WTC11 (cell line): ENCODE measurements at regions not wholly inside any gene's neighbourhood (a gene's known extent, or its start where the extent isn't known, plus 50 kb on each side); places are given as distances from the start of the nearest gene placed in this dataset.

Experiments
- ATAC-seq: fragments of 200-7000 bp; cut with Tn5 transposase; 2 replicates; pipeline ENCODE4 v1.10.0; 2021; ENCODE audit warnings: mild to moderate bottlenecking, moderate library complexity
- CTCF ChIA-PET: fragments of 300-600 bp; sonication (Branson Sonifier 250); formaldehyde crosslinking; loops from one replicate; lab custom pipeline; 2021; ENCODE audit warnings: antibody characterized with exemption; lab: Charles Lee
- POLR2A ChIA-PET: fragments of 350-600 bp; sonication (Branson Sonifier 250); formaldehyde crosslinking; loops from one replicate; lab custom pipeline; 2021; ENCODE audit warnings: antibody characterized with exemption; lab: Charles Lee
- DNase-seq: peaks from one replicate; pipeline ENCODE4 v3.0.0; 2021; ENCODE audit warnings: low spot score
- H3K27ac Mint-ChIP-seq: 2 replicates; pipeline ENCODE4 v1.8.0; 2021; ENCODE audit warnings: mixed read lengths
- H3K27me3 Mint-ChIP-seq: 2 replicates; pipeline ENCODE4 v1.8.0; 2021; ENCODE audit warnings: low read depth, mild to moderate bottlenecking, moderate library complexity, mixed read lengths
- H3K36me3 Mint-ChIP-seq: 2 replicates; pipeline ENCODE4 v1.8.0; 2021; ENCODE audit warnings: mixed read lengths
- H3K4me1 Mint-ChIP-seq: 2 replicates; pipeline ENCODE4 v1.8.0; 2022; ENCODE audit warnings: mixed read lengths
- H3K4me3 Mint-ChIP-seq: 2 replicates; pipeline ENCODE4 v1.8.0; 2021; ENCODE audit warnings: mild to moderate bottlenecking, moderate library complexity, mixed read lengths
- H3K9me3 Mint-ChIP-seq: 2 replicates; pipeline ENCODE4 v1.8.0; 2021; ENCODE audit warnings: mixed read lengths
- ATF1 ChIP-seq: sonication (generic); formaldehyde crosslinking; IDR thresholded peaks from 2 replicates; pipeline ENCODE4 v1.8.1; 2023; ENCODE audit warnings: mild to moderate bottlenecking, moderate library complexity, missing genetic modification reagents
- ETV6 ChIP-seq: sonication (generic); formaldehyde crosslinking; IDR thresholded peaks from 2 replicates; pipeline ENCODE4 v1.8.1; 2022; ENCODE audit warnings: mild to moderate bottlenecking, missing genetic modification reagents
- GTF2I ChIP-seq: fragments of 250-450 bp; sonication (Bioruptor Pico); conservative IDR thresholded peaks from 2 replicates; pipeline ENCODE4 v1.4.0; 2021; ENCODE audit warnings: mild to moderate bottlenecking
- HMGA2 ChIP-seq: fragments of 250-450 bp; sonication (Bioruptor Pico); IDR thresholded peaks from 2 replicates; pipeline ENCODE4 v1.4.0; 2021; ENCODE audit warnings: mild to moderate bottlenecking, moderate library complexity
- JUN ChIP-seq: sonication (generic); formaldehyde crosslinking; IDR thresholded peaks from 2 replicates; pipeline ENCODE4 v1.8.0; 2023; ENCODE audit warnings: mild to moderate bottlenecking, missing genetic modification reagents
- NFATC4 ChIP-seq: fragments of 250-450 bp; sonication (Bioruptor Pico); IDR thresholded peaks from 2 replicates; pipeline ENCODE4 v1.9.0; 2021; ENCODE audit warnings: mild to moderate bottlenecking
- TEAD1 ChIP-seq: sonication (generic); formaldehyde crosslinking; IDR thresholded peaks from 2 replicates; pipeline ENCODE4 v1.8.0; 2022; ENCODE audit warnings: mild to moderate bottlenecking, missing genetic modification reagents
- TP53 ChIP-seq: sonication (generic); formaldehyde crosslinking; IDR thresholded peaks from 2 replicates; pipeline ENCODE4 v1.8.1; 2023; ENCODE audit warnings: mild to moderate bottlenecking, missing genetic modification reagents
- ZNF396 ChIP-seq: fragments of 250-450 bp; sonication (Bioruptor Pico); IDR thresholded peaks from 2 replicates; pipeline ENCODE4 v1.8.0; 2021; ENCODE audit warnings: mild to moderate bottlenecking, moderate library complexity, borderline replicate concordance
- ZNF423 ChIP-seq: fragments of 250-450 bp; sonication (Bioruptor Pico); IDR thresholded peaks from 2 replicates; pipeline ENCODE4 v2.1.2; 2022; ENCODE audit warnings: mild to moderate bottlenecking, moderate library complexity
- ZNF671 ChIP-seq: fragments of 250-450 bp; sonication (Bioruptor Pico); IDR thresholded peaks from 2 replicates; pipeline ENCODE4 v1.8.0; 2021; ENCODE audit warnings: mild to moderate bottlenecking
- TF ChIP-seq, protein P1 (sequence below): fragments of 250-450 bp; sonication (Bioruptor Pico); conservative IDR thresholded peaks from 2 replicates; pipeline ENCODE4 v1.9.0; 2021; ENCODE audit warnings: mild to moderate bottlenecking
- TF ChIP-seq, protein P2 (sequence below): sonication (generic); formaldehyde crosslinking; IDR thresholded peaks from 2 replicates; pipeline ENCODE4 v1.8.1; 2022; ENCODE audit warnings: low read depth, missing genetic modification reagents, borderline replicate concordance
- TF ChIP-seq, protein P3 (sequence below): fragments of 250-450 bp; sonication (Bioruptor Pico); IDR thresholded peaks from 2 replicates; pipeline ENCODE4 v1.9.0; 2021; ENCODE audit warnings: mild to moderate bottlenecking
- TF ChIP-seq, protein P4 (sequence below): sonication (generic); formaldehyde crosslinking; IDR thresholded peaks from 2 replicates; pipeline ENCODE4 v1.8.0; 2023; ENCODE audit warnings: missing genetic modification reagents
- TF ChIP-seq, protein P5 (sequence below): sonication (generic); formaldehyde crosslinking; IDR thresholded peaks from 2 replicates; pipeline ENCODE4 v1.8.1; 2023; ENCODE audit warnings: mild to moderate bottlenecking, missing genetic modification reagents, moderate library complexity
- TF ChIP-seq, protein P6 (sequence below): sonication (generic); formaldehyde crosslinking; IDR thresholded peaks from 2 replicates; pipeline ENCODE4 v1.8.1; 2022; ENCODE audit warnings: mild to moderate bottlenecking, missing genetic modification reagents, moderate library complexity, borderline replicate concordance

DNA sequence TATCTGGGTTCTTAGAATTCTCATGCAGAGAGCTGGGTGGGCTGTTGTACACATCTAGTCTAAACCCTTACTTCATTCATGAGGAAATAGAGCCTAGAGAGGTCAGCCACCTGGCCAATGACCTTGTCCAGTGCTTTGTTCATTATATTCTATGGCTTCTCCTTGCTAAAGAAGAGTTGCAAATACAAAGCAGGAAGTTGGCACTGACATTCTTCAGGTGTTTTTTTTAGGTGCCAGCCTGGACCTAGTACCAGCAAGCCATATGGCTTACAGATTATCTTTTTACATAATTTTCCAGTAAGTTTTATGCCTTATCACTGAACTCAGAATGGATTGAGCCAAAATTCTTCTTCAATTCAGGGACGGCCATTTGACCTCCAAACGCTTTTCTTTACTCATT lies 54.7 kb upstream of the PGM2 start:
- no peak for ATAC-seq

DNA sequence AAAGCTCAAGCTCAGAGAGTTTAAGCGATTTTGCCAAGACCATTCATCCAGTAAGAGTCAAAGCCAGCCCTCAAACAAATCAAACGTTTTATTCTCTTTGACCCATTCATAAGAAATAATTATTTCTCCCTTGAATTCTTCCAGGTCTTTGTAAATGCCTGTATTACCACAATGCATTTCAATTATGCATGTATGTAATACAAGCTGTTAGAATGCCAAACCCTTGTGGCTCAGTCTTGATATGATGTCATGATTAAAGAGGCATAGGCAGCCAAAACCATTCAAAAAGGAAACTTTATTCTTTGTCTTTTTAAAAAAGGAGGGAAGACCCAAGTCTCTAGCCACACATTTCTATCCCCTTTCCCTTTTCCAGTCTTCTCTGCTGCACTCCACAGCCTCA lies 56.5 kb upstream of the PGM2 start:
- DNase-seq: no peak
- H3K27ac Mint-ChIP-seq: no peak overlapping the region
- TF ChIP-seq, protein P1, sequence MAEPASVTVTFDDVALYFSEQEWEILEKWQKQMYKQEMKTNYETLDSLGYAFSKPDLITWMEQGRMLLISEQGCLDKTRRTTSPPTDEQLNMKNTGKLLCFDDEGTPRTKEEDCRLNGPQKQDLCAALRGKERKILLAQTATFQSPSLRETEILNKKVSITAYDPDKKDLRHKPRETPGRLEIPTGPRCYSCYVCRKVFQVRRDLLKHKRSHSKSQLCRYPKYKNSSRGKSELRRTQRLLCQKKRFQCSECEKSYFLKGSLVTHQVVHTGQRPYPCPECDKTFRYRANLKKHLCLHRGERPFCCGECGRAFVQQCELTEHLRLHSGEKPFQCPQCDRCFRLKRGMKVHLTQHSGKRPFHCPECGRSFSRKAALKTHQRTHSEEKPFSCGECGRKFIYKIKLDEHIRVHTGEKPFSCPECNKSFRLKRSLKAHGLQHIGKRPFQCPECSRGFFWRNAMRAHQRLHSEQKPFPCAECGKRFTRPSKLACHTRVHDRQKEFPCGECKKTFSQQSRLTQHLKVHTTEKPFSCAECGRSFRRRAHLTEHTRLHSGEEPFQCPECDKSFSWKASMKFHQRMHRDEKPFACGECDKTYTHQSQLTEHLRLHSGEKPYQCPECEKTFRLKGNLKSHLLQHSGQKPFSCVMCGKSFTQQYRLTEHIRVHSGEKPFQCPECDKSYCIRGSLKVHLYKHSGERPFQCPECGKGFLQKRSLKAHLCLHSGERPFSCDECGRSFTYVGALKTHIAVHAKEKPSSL (CRISPR knock-in tag): no peak
- TF ChIP-seq, protein P2, sequence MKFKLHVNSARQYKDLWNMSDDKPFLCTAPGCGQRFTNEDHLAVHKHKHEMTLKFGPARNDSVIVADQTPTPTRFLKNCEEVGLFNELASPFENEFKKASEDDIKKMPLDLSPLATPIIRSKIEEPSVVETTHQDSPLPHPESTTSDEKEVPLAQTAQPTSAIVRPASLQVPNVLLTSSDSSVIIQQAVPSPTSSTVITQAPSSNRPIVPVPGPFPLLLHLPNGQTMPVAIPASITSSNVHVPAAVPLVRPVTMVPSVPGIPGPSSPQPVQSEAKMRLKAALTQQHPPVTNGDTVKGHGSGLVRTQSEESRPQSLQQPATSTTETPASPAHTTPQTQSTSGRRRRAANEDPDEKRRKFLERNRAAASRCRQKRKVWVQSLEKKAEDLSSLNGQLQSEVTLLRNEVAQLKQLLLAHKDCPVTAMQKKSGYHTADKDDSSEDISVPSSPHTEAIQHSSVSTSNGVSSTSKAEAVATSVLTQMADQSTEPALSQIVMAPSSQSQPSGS (CRISPR knock-in tag): no peak
- TF ChIP-seq ATF1 (CRISPR knock-in tag) (no peak), ZNF671 (CRISPR knock-in tag) (no peak), TP53 (CRISPR knock-in tag) (no peak), GTF2I (CRISPR knock-in tag) (no peak), JUN (CRISPR knock-in tag) (no peak), ZNF396 (no peak), ZNF423 (CRISPR knock-in tag) (no peak), HMGA2 (CRISPR knock-in tag) (no peak)
- TF ChIP-seq, protein P3, sequence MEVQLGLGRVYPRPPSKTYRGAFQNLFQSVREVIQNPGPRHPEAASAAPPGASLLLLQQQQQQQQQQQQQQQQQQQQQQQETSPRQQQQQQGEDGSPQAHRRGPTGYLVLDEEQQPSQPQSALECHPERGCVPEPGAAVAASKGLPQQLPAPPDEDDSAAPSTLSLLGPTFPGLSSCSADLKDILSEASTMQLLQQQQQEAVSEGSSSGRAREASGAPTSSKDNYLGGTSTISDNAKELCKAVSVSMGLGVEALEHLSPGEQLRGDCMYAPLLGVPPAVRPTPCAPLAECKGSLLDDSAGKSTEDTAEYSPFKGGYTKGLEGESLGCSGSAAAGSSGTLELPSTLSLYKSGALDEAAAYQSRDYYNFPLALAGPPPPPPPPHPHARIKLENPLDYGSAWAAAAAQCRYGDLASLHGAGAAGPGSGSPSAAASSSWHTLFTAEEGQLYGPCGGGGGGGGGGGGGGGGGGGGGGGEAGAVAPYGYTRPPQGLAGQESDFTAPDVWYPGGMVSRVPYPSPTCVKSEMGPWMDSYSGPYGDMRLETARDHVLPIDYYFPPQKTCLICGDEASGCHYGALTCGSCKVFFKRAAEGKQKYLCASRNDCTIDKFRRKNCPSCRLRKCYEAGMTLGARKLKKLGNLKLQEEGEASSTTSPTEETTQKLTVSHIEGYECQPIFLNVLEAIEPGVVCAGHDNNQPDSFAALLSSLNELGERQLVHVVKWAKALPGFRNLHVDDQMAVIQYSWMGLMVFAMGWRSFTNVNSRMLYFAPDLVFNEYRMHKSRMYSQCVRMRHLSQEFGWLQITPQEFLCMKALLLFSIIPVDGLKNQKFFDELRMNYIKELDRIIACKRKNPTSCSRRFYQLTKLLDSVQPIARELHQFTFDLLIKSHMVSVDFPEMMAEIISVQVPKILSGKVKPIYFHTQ (CRISPR knock-in tag): no peak
- TF ChIP-seq, protein P4, sequence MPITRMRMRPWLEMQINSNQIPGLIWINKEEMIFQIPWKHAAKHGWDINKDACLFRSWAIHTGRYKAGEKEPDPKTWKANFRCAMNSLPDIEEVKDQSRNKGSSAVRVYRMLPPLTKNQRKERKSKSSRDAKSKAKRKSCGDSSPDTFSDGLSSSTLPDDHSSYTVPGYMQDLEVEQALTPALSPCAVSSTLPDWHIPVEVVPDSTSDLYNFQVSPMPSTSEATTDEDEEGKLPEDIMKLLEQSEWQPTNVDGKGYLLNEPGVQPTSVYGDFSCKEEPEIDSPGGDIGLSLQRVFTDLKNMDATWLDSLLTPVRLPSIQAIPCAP (CRISPR knock-in tag): no peak

More for the DNA sequence above, 54.7 kb upstream of the PGM2 start:
- Mint-ChIP-seq H3K27me3 (no peaks in the 10 kb centered on the region; the same call in 1 of the 2 replicates), H3K27ac (no peak overlapping the region), H3K36me3 (no peaks in the 10 kb centered on the region), H3K4me3 (no peak overlapping the region), H3K9me3 (peaks cover 11% of the 10 kb centered on the region; the same call in 1 of the 2 replicates), H3K4me1 (peaks cover 11% of the 10 kb centered on the region; the same call in 1 of the 2 replicates)
- DNase-seq: no peak
- TF ChIP-seq ETV6 (CRISPR knock-in tag) (no peak), ZNF671 (CRISPR knock-in tag) (no peak), TEAD1 (CRISPR knock-in tag) (no peak), NFATC4 (no peak)
- TF ChIP-seq, protein P5, sequence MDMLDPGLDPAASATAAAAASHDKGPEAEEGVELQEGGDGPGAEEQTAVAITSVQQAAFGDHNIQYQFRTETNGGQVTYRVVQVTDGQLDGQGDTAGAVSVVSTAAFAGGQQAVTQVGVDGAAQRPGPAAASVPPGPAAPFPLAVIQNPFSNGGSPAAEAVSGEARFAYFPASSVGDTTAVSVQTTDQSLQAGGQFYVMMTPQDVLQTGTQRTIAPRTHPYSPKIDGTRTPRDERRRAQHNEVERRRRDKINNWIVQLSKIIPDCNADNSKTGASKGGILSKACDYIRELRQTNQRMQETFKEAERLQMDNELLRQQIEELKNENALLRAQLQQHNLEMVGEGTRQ (CRISPR knock-in tag): no peak
- TF ChIP-seq, protein P6, sequence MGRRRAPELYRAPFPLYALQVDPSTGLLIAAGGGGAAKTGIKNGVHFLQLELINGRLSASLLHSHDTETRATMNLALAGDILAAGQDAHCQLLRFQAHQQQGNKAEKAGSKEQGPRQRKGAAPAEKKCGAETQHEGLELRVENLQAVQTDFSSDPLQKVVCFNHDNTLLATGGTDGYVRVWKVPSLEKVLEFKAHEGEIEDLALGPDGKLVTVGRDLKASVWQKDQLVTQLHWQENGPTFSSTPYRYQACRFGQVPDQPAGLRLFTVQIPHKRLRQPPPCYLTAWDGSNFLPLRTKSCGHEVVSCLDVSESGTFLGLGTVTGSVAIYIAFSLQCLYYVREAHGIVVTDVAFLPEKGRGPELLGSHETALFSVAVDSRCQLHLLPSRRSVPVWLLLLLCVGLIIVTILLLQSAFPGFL (CRISPR knock-in tag): no peak
- CTCF ChIA-PET: no interaction called here
- POLR2A ChIA-PET: no interaction called here

More for the DNA sequence above, 56.5 kb upstream of the PGM2 start:
- Mint-ChIP-seq H3K4me1 (peaks cover 11% of the 10 kb centered on the region; the same call in 1 of the 2 replicates), H3K27me3 (no peaks in the 10 kb centered on the region; the same call in 1 of the 2 replicates), H3K36me3 (no peaks in the 10 kb centered on the region), H3K4me3 (no peak overlapping the region), H3K9me3 (peaks cover 11% of the 10 kb centered on the region; the same call in 1 of the 2 replicates)
- CTCF ChIA-PET: no interaction called here
- no peak for ATAC-seq
- POLR2A ChIA-PET: no interaction called here
